ENCODE measurements at regions not wholly inside any gene's neighbourhood (a gene's known extent, or its start where the extent isn't known, plus 50 kb on each side); places are given as distances from the start of the nearest gene placed in this dataset.
"Not testable (repeated sequence)": the region's sequence is repeated elsewhere in the genome, so short reads cannot be mapped to it uniquely, and the experiment has no call there.

- DNase-seq: no peak
Observed at GRCh38 chr10:120051671-120052070, 159.1 kb downstream of the SEC23IP start.

GRCh38 chr10:120052964-120053702, 160.6 kb downstream of the SEC23IP start:
- DNase-seq: no peak

GRCh38 chr10:120059790-120060189, 167.3 kb downstream of the SEC23IP start:
- DNase-seq: not testable (repeated sequence)

- no peak for DNase-seq
Observed at GRCh38 chr10:120067427-120067826, 174.9 kb downstream of the SEC23IP start.

GRCh38 chr10:120069700-120070099, 177.2 kb downstream of the SEC23IP start:
- no peak for DNase-seq

GRCh38 chr10:120075349-120075748, 182.8 kb downstream of the SEC23IP start:
- DNase-seq: no peak

- DNase-seq: no peak
Observed at GRCh38 chr10:120076996-120077706, 184.6 kb downstream of the SEC23IP start.

GRCh38 chr10:120077707-120078492, 185.4 kb downstream of the SEC23IP start:
- peak in 2 of 4 experiments; percentile 0 to 2 for DNase-seq

- no peak for DNase-seq
Observed at GRCh38 chr10:120085096-120085796, 192.7 kb downstream of the SEC23IP start.

- DNase-seq: no peak
Observed at GRCh38 chr10:120086066-120086465, 193.5 kb downstream of the SEC23IP start.

GRCh38 chr10:120087109-120087508, 194.6 kb downstream of the SEC23IP start:
- DNase-seq: no peak

GRCh38 chr10:120095875-120096274, 203.3 kb downstream of the SEC23IP start:
- DNase-seq: no peak

GRCh38 chr10:120097766-120098165, 205.2 kb downstream of the SEC23IP start:
- no peak for DNase-seq

- no peak for DNase-seq
Observed at GRCh38 chr10:120098232-120098930, 205.9 kb downstream of the SEC23IP start.

GRCh38 chr10:120103738-120104560, 211.4 kb downstream of the SEC23IP start:
- DNase-seq: no peak

- no peak for DNase-seq
Observed at GRCh38 chr10:120105001-120105400, 212.5 kb downstream of the SEC23IP start.

- DNase-seq: no peak
Observed at GRCh38 chr10:120105492-120105891, 213.0 kb downstream of the SEC23IP start.

GRCh38 chr10:120108916-120109315, 216.4 kb downstream of the SEC23IP start:
- no peak for DNase-seq

GRCh38 chr10:120109725-120110124, 217.2 kb downstream of the SEC23IP start:
- not testable (repeated sequence) for DNase-seq

GRCh38 chr10:120110196-120110595, 217.7 kb downstream of the SEC23IP start:
- no peak for DNase-seq

- DNase-seq: no peak
Observed at GRCh38 chr10:120111628-120112027, 219.1 kb downstream of the SEC23IP start.
